Stomach (tissue), 4 donors: ENCODE measurements at regions not wholly inside any gene's neighbourhood (a gene's known extent, or its start where the extent isn't known, plus 50 kb on each side); places are given as distances from the start of the nearest gene placed in this dataset.

Experiments used
- POLR2A ChIP-seq, 4 donors: fragments of 450-650 bp; IDR thresholded peaks; one replicate each; pipeline ENCODE4 v1.6.1; 2016; ENCODE audit warnings: antibody characterized with exemption in 4 of 4, control low read depth in 2 of 4, mild to moderate bottlenecking in 1 of 4, moderate library complexity in 1 of 4
- TF ChIP-seq, protein P1 (sequence below), 7 experiments: fragments of 450-650 bp in 4 of 7; fragments of 200-600 bp in 3 of 7; sonication (generic) in 3 of 7; IDR thresholded peaks; one replicate each; pipeline ENCODE4 v1.5.1; 2016 to 2019; ENCODE audit warnings: antibody characterized with exemption in 7 of 7, control low read depth in 2 of 7, mild to moderate bottlenecking in 1 of 7

GRCh38 chr5:156126716-156127115, 200.2 kb upstream of the SGCD start:
- TF ChIP-seq, protein P1, sequence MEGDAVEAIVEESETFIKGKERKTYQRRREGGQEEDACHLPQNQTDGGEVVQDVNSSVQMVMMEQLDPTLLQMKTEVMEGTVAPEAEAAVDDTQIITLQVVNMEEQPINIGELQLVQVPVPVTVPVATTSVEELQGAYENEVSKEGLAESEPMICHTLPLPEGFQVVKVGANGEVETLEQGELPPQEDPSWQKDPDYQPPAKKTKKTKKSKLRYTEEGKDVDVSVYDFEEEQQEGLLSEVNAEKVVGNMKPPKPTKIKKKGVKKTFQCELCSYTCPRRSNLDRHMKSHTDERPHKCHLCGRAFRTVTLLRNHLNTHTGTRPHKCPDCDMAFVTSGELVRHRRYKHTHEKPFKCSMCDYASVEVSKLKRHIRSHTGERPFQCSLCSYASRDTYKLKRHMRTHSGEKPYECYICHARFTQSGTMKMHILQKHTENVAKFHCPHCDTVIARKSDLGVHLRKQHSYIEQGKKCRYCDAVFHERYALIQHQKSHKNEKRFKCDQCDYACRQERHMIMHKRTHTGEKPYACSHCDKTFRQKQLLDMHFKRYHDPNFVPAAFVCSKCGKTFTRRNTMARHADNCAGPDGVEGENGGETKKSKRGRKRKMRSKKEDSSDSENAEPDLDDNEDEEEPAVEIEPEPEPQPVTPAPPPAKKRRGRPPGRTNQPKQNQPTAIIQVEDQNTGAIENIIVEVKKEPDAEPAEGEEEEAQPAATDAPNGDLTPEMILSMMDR (IDR thresholded peaks at IDR 0.05): no peak
- no peak for TF ChIP-seq POLR2A (IDR thresholded peaks at IDR 0.05)
